Aorta (tissue), 5 donors: ENCODE measurements at regions not wholly inside any gene's neighbourhood (a gene's known extent, or its start where the extent isn't known, plus 50 kb on each side); places are given as distances from the start of the nearest gene placed in this dataset.

Experiments used
- ATAC-seq: fragments of 200-7000 bp; cut with Tn5 transposase; one replicate; pipeline ENCODE4 v1.9.1; 2022; ENCODE audit warnings: moderate library complexity; ENCODE audit not compliant: low FRiP score
- DNase-seq, 2 donors: peaks; one replicate each; pipeline ENCODE4 v3.0.0-alpha.2; 2020
- H3K27ac ChIP-seq, 2 donors: one replicate each; pipeline ENCODE4 v1.5.1; 2013; ENCODE audit warnings: low read length in 2 of 2, mild to moderate bottlenecking in 2 of 2, moderate library complexity in 2 of 2, control low read depth in 1 of 2, inconsistent platforms in 1 of 2, low read depth in 1 of 2
- H3K27me3 ChIP-seq, 2 donors: one replicate each; pipeline ENCODE4 v1.6.1; 2013; ENCODE audit warnings: control low read depth in 1 of 2, low read length in 1 of 2, mild to moderate bottlenecking in 1 of 2, moderate library complexity in 1 of 2; ENCODE audit not compliant: insufficient read depth in 2 of 2, control insufficient read depth in 1 of 2
- H3K36me3 ChIP-seq, 2 donors: one replicate each; pipeline ENCODE4 v1.6.1; 2013; ENCODE audit warnings: control low read depth in 1 of 2, low read length in 1 of 2, mild to moderate bottlenecking in 1 of 2; ENCODE audit not compliant: insufficient read depth in 2 of 2, control insufficient read depth in 1 of 2
- H3K4me1 ChIP-seq, 2 donors: one replicate each; pipeline ENCODE4 v1.6.1; 2013; ENCODE audit warnings: low read length in 2 of 2, control low read depth in 1 of 2, mild to moderate bottlenecking in 1 of 2, moderate library complexity in 1 of 2; ENCODE audit not compliant: insufficient read depth in 2 of 2, control insufficient read depth in 1 of 2
- H3K4me3 ChIP-seq, 2 donors: one replicate each; pipeline ENCODE4 v1.5.1; 2013; ENCODE audit warnings: low read length in 2 of 2, control low read depth in 1 of 2, mild to moderate bottlenecking in 1 of 2
- H3K9me3 ChIP-seq: one replicate; pipeline ENCODE4 v1.6.1; 2013; ENCODE audit warnings: mild to moderate bottlenecking, low read length; ENCODE audit not compliant: control insufficient read depth
- WGBS, 2 donors: extraction: QIAGEN DNeasy Blood & Tissue Kit; methylation state at CpG; one replicate each; pipeline ENCODE4 v1.1.7; 2013; 5-methylcytosine and 5-hydroxymethylcytosine counted together
- intact Hi-C, 2 donors: fragments of 100-400 bp; cut with DNase I; formaldehyde crosslinking; loops; one replicate each; pipeline versions ENCODE4 v1.14.2 to v1.15.0; 2022
- donor health status: healthy with polysubstance abuse.
- donor health status: Bipolar disorder and iron deficiency.
- donor health status: DM: no; HTN: no; CAD: no.
- donor health status: DM: no; HTN: no; CAD: no.
- donor health status: DM: yes; HTN: yes; CAD: no.

GRCh38 chr7:46841248-46841647 lies 740.7 kb downstream of the TNS3 start:
- DNase-seq (no peak), ATAC-seq (no peak)
- no peaks in the 10 kb centered on the region for H3K36me3 ChIP-seq
- no peaks in the 10 kb centered on the region for H3K4me1 ChIP-seq
- H3K27ac ChIP-seq, result no peak overlapping the region
- intact Hi-C loops, result no loop called here
- no peaks in the 10 kb centered on the region for H3K27me3 ChIP-seq
- WGBS, 2 donors, result 67 to 86% methylated on average over 3 of the region's 3 CpGs
- H3K4me3 ChIP-seq, result no peak overlapping the region
- H3K9me3 ChIP-seq, result no peaks in the 10 kb centered on the region

GRCh38 chr7:46839651-46840050 lies 742.3 kb downstream of the TNS3 start:
- H3K4me1 ChIP-seq, result no peaks in the 10 kb centered on the region
- H3K9me3 ChIP-seq, result no peaks in the 10 kb centered on the region
- no peak for DNase-seq
- no peak overlapping the region for H3K27ac ChIP-seq
- no peaks in the 10 kb centered on the region for H3K36me3 ChIP-seq
- no peak overlapping the region for H3K4me3 ChIP-seq
- no peak for ATAC-seq
- 54 to 72% methylated on average over 3 of the region's 3 CpGs for WGBS, 2 donors
- intact Hi-C loops, result no loop called here
- H3K27me3 ChIP-seq, result no peaks in the 10 kb centered on the region

DNA sequence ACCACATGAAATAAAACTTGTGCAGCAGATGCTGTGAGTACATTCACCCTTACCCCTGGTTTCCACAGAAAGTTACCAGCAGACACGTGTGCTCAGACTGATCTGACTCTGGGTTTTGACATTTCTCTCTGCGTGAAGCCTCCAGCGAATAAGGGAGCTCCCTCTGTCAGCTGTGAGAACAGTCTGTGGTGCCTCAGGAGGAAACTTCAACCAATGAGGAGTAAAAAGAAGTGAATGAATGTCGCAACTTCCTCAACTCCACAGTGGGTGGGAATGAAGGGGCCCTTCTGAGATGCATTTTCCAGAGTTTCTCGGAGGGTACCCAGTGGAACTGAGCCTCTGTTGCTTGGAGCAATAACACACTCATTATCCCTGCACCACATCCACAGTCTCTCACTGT lies 743.4 kb downstream of the TNS3 start:
- no peaks in the 10 kb centered on the region for H3K4me1 ChIP-seq
- intact Hi-C loops, result no loop called here
- H3K27ac ChIP-seq, result peak overlapping the region in 1 of 2 donors; percentile 52
- WGBS, 2 donors, result 91 to 93% methylated on average over 5 of the region's 5 CpGs
- DNase-seq (no peak), ATAC-seq (no peak)
- no peaks in the 10 kb centered on the region for H3K9me3 ChIP-seq
- no peaks in the 10 kb centered on the region for H3K27me3 ChIP-seq
- H3K4me3 ChIP-seq, result no peak overlapping the region
- no peaks in the 10 kb centered on the region for H3K36me3 ChIP-seq

DNA sequence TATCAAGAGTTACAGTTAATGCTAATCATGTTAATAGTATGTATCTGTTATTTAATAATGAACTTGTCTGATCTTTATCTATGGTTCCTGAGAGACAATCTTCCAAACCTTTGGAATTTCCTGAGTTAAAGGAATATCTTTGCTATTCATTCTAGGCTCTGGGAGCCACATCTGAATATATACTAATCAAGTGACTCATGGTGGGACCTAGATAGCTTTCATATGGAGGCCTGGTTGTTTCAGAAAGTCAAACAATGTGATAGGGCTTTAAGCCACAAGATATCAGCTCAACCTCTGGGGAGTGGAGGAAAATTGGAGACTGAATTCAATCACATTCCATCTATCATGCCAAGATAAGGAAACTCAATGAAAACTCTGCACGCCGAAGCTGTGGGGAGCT lies 746.4 kb downstream of the TNS3 start:
- H3K36me3 ChIP-seq, result no peaks in the 10 kb centered on the region
- DNase-seq (no peak), ATAC-seq (no peak)
- no peaks in the 10 kb centered on the region for H3K4me1 ChIP-seq
- no peaks in the 10 kb centered on the region for H3K9me3 ChIP-seq
- no peak overlapping the region for H3K4me3 ChIP-seq
- intact Hi-C loops, result no loop called here
- H3K27me3 ChIP-seq, result no peaks in the 10 kb centered on the region
- 94 to 96% methylated on average over 2 of the region's 2 CpGs for WGBS, 2 donors
- no peak overlapping the region for H3K27ac ChIP-seq

DNA sequence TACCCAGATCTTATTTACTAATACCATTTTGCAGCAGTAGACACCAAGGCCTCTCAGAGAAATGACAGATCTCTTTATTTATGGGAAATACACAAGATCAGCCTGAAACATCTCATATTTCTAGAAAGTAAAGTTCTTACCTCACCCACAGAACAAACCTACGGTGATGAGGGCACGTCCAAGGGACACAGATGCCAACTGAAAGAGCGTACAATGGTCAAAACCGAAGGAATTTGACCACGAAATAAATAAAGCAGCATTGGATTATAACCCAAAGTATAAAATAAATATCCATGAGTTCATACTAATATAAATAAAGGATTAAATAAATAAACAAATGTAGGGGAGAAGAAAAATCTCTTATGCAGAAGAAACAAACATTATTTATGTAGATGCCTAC lies 747.0 kb downstream of the TNS3 start:
- Histone ChIP-seq H3K4me3 (no peak overlapping the region), H3K27me3 (no peaks in the 10 kb centered on the region), H3K27ac (no peak overlapping the region), H3K9me3 (no peaks in the 10 kb centered on the region), H3K4me1 (no peaks in the 10 kb centered on the region), H3K36me3 (no peaks in the 10 kb centered on the region)
- DNase-seq (no peak), ATAC-seq (no peak)
- 92 to 95% methylated on average over 5 of the region's 5 CpGs for WGBS, 2 donors
- intact Hi-C loops, result no loop called here

- no peaks in the 10 kb centered on the region for H3K27me3 ChIP-seq
- no peaks in the 10 kb centered on the region for H3K9me3 ChIP-seq
- 93 to 96% methylated on average over 1 of the region's 1 CpG for WGBS, 2 donors
- intact Hi-C loops, result no loop called here
- no peak overlapping the region for H3K4me3 ChIP-seq
- no peak overlapping the region for H3K27ac ChIP-seq
- no peaks in the 10 kb centered on the region for H3K36me3 ChIP-seq
- DNase-seq, result no peak
- no peaks in the 10 kb centered on the region for H3K4me1 ChIP-seq
- no peak for ATAC-seq
Observed at GRCh38 chr7:46833197-46833596, 748.7 kb downstream of the TNS3 start.

DNA sequence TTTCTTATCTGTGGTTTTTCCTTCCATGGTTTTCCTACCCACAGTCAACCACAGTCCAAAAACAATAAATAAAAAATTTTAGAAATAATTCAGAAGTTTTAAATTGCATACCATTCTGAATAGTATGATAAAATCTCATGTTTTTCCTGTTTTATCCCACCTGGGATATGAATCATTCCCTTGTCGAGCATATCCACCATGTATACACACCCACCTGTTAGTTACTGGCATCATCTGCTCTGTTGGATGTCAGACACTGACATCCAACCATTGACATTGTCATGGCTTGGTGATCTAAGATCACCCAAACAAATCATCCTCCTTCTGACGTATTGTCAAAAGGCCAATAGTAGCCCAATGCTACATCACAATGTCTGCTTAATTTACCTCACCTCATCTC lies 749.8 kb downstream of the TNS3 start:
- Histone ChIP-seq H3K4me3 (no peak overlapping the region), H3K36me3 (no peaks in the 10 kb centered on the region), H3K9me3 (no peaks in the 10 kb centered on the region), H3K4me1 (no peaks in the 10 kb centered on the region), H3K27ac (no peak overlapping the region), H3K27me3 (no peaks in the 10 kb centered on the region)
- ATAC-seq (no peak), DNase-seq (no peak)
- intact Hi-C loops, result no loop called here
- WGBS, 2 donors, result 56 to 64% methylated on average over 2 of the region's 2 CpGs

- Histone ChIP-seq H3K4me3 (no peak overlapping the region), H3K27me3 (no peaks in the 10 kb centered on the region), H3K4me1 (no peaks in the 10 kb centered on the region), H3K9me3 (no peaks in the 10 kb centered on the region), H3K36me3 (no peaks in the 10 kb centered on the region), H3K27ac (no peak overlapping the region)
- ATAC-seq (no peak), DNase-seq (no peak)
- 91 to 92% methylated on average over 7 of the region's 7 CpGs for WGBS, 2 donors
- intact Hi-C loops, result no loop called here
Observed at GRCh38 chr7:46819819-46820218, 762.1 kb downstream of the TNS3 start.

DNA sequence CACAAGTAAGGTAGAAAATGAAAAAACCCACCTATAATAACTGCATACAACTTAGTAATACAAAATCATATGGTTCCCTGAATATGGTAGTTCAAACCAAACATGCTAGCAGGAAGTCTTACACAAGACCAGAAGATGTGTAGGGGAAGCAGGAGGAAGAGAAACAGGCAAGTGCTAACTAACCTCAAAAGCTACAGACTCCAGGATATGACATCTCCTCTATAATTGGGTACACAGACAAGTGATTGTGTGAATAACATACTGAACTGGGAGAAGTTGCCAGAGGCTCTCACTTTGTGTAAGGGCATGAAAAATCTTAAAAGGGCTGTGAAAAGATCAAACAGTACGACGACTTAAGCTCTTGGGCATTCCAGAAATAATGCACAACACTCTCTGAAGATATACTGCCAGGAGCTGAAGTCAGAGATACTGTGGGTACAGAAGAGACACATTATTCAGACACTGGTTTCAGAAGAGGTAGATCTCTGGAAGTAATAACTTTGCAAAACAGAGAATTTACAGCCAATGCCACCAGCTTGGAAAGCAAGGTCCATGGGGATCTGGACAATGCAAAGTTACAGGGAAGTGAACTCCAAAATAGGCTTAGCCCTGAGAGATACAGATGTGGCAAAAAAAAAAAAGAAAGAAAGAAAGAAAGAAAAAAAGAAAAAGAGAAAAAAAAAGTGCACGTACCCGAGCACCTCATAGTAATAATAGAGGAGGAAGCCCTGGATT lies 767.2 kb downstream of the TNS3 start:
- intact Hi-C loops, result no loop called here
- ATAC-seq (no peak), DNase-seq (no peak)
- no peak overlapping the region for H3K27ac ChIP-seq
- H3K27me3 ChIP-seq, result no peaks in the 10 kb centered on the region
- H3K36me3 ChIP-seq, result no peaks in the 10 kb centered on the region
- H3K9me3 ChIP-seq, result no peaks in the 10 kb centered on the region
- H3K4me3 ChIP-seq, result no peak overlapping the region
- WGBS, 2 donors, result 85 to 86% methylated on average over 4 of the region's 4 CpGs
- no peaks in the 10 kb centered on the region for H3K4me1 ChIP-seq
